Neural crest cell (in vitro differentiated cells): ENCODE measurements at regions not wholly inside any gene's neighbourhood (a gene's known extent, or its start where the extent isn't known, plus 50 kb on each side); places are given as distances from the start of the nearest gene placed in this dataset.

Experiments used
- DNase-seq: peaks from one replicate; pipeline ENCODE4 v3.0.0; 2021; ENCODE audit warnings: low read depth, mixed read lengths, low spot score
- H3K27ac Mint-ChIP-seq: one replicate; pipeline ENCODE4 v1.8.0; 2021; ENCODE audit warnings: mild to moderate bottlenecking, mixed read lengths; ENCODE audit not compliant: unreplicated experiment
- H3K27me3 Mint-ChIP-seq: 2 replicates; pipeline ENCODE4 v1.8.0; 2021; ENCODE audit warnings: low read depth, mild to moderate bottlenecking, mixed read lengths
- H3K36me3 Mint-ChIP-seq: 2 replicates; pipeline ENCODE4 v1.8.0; 2021; ENCODE audit warnings: low read depth, mild to moderate bottlenecking, mixed read lengths
- H3K4me1 Mint-ChIP-seq: 2 replicates; pipeline ENCODE4 v1.8.0; 2021; ENCODE audit warnings: mixed read lengths
- H3K4me3 Mint-ChIP-seq: one replicate; pipeline ENCODE4 v1.8.0; 2021; ENCODE audit warnings: mild to moderate bottlenecking, mixed read lengths
- H3K9me3 Mint-ChIP-seq: 2 replicates; pipeline ENCODE4 v1.8.0; 2021; ENCODE audit warnings: mixed read lengths
- TF ChIP-seq, protein P1 (sequence below): fragments of 200-600 bp; sonication (generic); conservative IDR thresholded peaks from 2 replicates; pipeline ENCODE4 v1.5.0; 2021; ENCODE audit warnings: antibody characterized with exemption, mild to moderate bottlenecking

DNA sequence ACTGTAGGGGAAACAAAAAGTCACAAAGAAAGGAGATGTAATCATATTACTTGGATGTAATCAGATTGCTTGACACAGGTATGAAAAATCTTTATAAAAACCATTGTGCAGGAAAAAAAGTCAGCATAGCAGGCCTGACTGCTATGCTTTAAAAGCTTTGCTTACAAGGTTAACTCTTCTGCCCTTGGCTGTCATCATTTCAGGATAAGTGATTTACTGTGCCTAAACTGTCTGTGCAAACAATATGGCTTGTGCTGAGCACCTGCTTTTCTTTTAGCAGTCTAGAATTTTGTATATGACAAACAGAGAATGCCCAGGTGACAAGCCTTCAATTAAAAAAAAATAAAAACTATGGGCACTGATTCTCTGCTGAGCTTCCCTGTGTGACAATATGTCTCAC is 63.8 kb upstream of the PLEKHG7 start:
- no peak for DNase-seq
- TF ChIP-seq, protein P1, sequence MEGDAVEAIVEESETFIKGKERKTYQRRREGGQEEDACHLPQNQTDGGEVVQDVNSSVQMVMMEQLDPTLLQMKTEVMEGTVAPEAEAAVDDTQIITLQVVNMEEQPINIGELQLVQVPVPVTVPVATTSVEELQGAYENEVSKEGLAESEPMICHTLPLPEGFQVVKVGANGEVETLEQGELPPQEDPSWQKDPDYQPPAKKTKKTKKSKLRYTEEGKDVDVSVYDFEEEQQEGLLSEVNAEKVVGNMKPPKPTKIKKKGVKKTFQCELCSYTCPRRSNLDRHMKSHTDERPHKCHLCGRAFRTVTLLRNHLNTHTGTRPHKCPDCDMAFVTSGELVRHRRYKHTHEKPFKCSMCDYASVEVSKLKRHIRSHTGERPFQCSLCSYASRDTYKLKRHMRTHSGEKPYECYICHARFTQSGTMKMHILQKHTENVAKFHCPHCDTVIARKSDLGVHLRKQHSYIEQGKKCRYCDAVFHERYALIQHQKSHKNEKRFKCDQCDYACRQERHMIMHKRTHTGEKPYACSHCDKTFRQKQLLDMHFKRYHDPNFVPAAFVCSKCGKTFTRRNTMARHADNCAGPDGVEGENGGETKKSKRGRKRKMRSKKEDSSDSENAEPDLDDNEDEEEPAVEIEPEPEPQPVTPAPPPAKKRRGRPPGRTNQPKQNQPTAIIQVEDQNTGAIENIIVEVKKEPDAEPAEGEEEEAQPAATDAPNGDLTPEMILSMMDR: no peak
- no peaks in the 10 kb centered on the region for H3K9me3 Mint-ChIP-seq
- H3K36me3 Mint-ChIP-seq: peaks cover 2% of the 10 kb centered on the region
- H3K27ac Mint-ChIP-seq: no peak overlapping the region
- no peak overlapping the region for H3K4me3 Mint-ChIP-seq
- no peaks in the 10 kb centered on the region for H3K27me3 Mint-ChIP-seq
- peaks cover 5% of the 10 kb centered on the region for H3K4me1 Mint-ChIP-seq

DNA sequence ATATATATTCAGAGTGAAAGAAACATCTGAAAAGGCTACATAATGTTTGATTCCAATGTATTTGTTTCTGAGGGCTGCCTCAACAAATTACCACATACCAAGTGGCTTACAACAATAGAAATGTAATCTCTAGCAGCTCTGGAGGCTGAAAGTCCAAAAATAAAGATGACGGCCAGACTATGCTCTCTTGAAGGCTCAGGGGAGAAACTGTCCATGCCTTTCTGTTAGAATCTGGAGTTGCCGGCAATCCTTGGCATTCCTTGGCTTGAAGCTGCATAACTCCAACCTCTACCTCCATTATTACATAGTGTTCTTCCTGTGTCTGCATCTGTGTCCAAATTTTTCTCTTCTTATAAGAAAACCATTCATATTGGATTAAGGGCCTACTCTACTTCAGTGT is 68.1 kb upstream of the PLEKHG7 start:
- peaks cover 11% of the 10 kb centered on the region for H3K4me1 Mint-ChIP-seq
- no peaks in the 10 kb centered on the region for H3K27me3 Mint-ChIP-seq
- no peak overlapping the region for H3K27ac Mint-ChIP-seq
- H3K4me3 Mint-ChIP-seq: no peak overlapping the region
- H3K36me3 Mint-ChIP-seq: no peaks in the 10 kb centered on the region
- no peak for DNase-seq
- H3K9me3 Mint-ChIP-seq: no peaks in the 10 kb centered on the region
- TF ChIP-seq, protein P1: no peak

GRCh38 chr12:92634202-92634601 is 68.6 kb upstream of the PLEKHG7 start:
- peaks cover 16% of the 10 kb centered on the region for H3K4me1 Mint-ChIP-seq
- H3K36me3 Mint-ChIP-seq: no peaks in the 10 kb centered on the region
- TF ChIP-seq, protein P1: no peak
- DNase-seq: no peak
- H3K27me3 Mint-ChIP-seq: no peaks in the 10 kb centered on the region
- H3K27ac Mint-ChIP-seq: peak overlapping the region; percentile 85
- no peak overlapping the region for H3K4me3 Mint-ChIP-seq
- no peaks in the 10 kb centered on the region for H3K9me3 Mint-ChIP-seq

GRCh38 chr12:92630968-92631367 is 71.8 kb upstream of the PLEKHG7 start:
- H3K9me3 Mint-ChIP-seq: no peaks in the 10 kb centered on the region
- peaks cover 12% of the 10 kb centered on the region for H3K4me1 Mint-ChIP-seq
- no peak for DNase-seq

DNA sequence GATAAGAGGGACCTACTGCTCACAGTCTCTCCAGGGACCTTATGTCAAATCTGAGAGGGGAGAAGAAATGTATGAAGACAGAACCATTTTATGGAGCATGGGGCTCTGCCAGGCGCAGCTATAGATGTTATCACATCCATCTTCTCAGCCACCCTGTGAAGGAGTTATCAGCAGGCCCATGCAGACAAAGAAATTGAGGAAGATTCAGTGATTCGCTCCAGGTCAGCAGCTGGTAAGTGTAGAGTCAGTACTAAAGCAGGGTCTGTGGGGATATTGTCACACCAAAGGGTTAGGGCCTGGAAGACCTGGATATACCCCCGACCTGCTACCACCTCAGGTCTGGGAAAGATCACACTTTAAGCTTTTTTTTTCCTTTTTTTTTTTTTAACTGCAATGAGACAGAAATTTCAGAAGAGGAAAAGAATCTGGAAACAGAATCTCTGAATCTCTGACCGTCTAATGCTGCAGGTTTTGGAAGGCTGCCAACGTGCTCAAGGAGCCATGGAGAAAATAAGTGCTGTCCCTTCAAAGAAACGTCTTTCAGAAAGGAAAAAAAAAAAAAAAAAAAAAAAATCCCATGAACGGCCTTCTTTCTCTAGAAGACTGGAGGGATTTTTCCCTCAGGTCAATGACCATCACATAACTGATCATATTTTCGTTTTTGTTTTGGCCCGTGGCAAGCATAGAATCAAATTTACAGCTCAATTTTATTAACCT is 73.3 kb upstream of the PLEKHG7 start:
- TF ChIP-seq, protein P1: no peak
- Mint-ChIP-seq H3K27ac (no peak overlapping the region), H3K4me3 (no peak overlapping the region), H3K9me3 (no peaks in the 10 kb centered on the region), H3K36me3 (no peaks in the 10 kb centered on the region), H3K27me3 (no peaks in the 10 kb centered on the region), H3K4me1 (peaks cover 12% of the 10 kb centered on the region)
- no peak for DNase-seq

More at GRCh38 chr12:92630968-92631367, 71.8 kb upstream of the PLEKHG7 start:
- TF ChIP-seq, protein P1: no peak
- Mint-ChIP-seq H3K36me3 (no peaks in the 10 kb centered on the region), H3K4me3 (no peak overlapping the region), H3K27ac (no peak overlapping the region), H3K27me3 (no peaks in the 10 kb centered on the region)
